ENCODE measurements at regions not wholly inside any gene's neighbourhood (a gene's known extent, or its start where the extent isn't known, plus 50 kb on each side); places are given as distances from the start of the nearest gene placed in this dataset.
"Not testable (repeated sequence)": the region's sequence is repeated elsewhere in the genome, so short reads cannot be mapped to it uniquely, and the experiment has no call there.

- no peak for DNase-seq
Measured at GRCh38 chrX:8018934-8019333, 91.7 kb upstream of the PNPLA4 start.

GRCh38 chrX:8010105-8010504 lies 82.9 kb upstream of the PNPLA4 start:
- no peak for DNase-seq

GRCh38 chrX:8005678-8006347 lies 78.6 kb upstream of the PNPLA4 start:
- no peak for DNase-seq

GRCh38 chrX:8003147-8003883 lies 76.1 kb upstream of the PNPLA4 start:
- DNase-seq, result no peak

GRCh38 chrX:7996851-7997250 lies 69.6 kb upstream of the PNPLA4 start:
- no peak for DNase-seq

- DNase-seq, result peak; percentile 41
Measured at GRCh38 chrX:7996414-7996813, 69.2 kb upstream of the PNPLA4 start.

GRCh38 chrX:7993873-7994272 lies 66.7 kb upstream of the PNPLA4 start:
- DNase-seq, result no peak

GRCh38 chrX:7988013-7988759 lies 61.0 kb upstream of the PNPLA4 start:
- DNase-seq, result not testable (repeated sequence)

GRCh38 chrX:7987160-7988012 lies 60.2 kb upstream of the PNPLA4 start:
- no peak for DNase-seq

- not testable (repeated sequence) for DNase-seq
Measured at GRCh38 chrX:7986738-7987137, 59.5 kb upstream of the PNPLA4 start.

- no peak for DNase-seq
Measured at GRCh38 chrX:7985568-7985967, 58.4 kb upstream of the PNPLA4 start.

GRCh38 chrX:7983581-7983980 lies 56.4 kb upstream of the PNPLA4 start:
- no peak for DNase-seq

Data from activated CD4-positive, alpha-beta T cell treated with anti-CD3 and anti-CD28 coated beads, Interleukin-10, Interleukin-2, amounts not matched to agents 100 ng/mL and 50 ng/mL, durations not matched to agents 16 hours and 8 hours (primary cell).